Endothelial cell of umbilical vein (primary cell): ENCODE measurements at regions not wholly inside any gene's neighbourhood (a gene's known extent, or its start where the extent isn't known, plus 50 kb on each side); places are given as distances from the start of the nearest gene placed in this dataset.

Experiments used
- BruUV-seq: library from RNA; stranded (reverse); fragments of 400-500 nt; replicated peaks from 2 replicates; lab custom pipeline; 2021; lab: Mats Ljungman, UMichigan
- CTCF ChIA-PET: fragments of 300-600, 350-600 bp; sonication (Branson Sonifier 250); formaldehyde crosslinking; loops from one replicate; lab custom pipeline; 2021; ENCODE audit warnings: antibody characterized with exemption, inconsistent platforms; lab: Charles Lee
- POLR2A ChIA-PET: fragments of 300-600, 350-600 bp; sonication (Branson Sonifier 250); formaldehyde crosslinking; loops from one replicate; lab custom pipeline; 2021; ENCODE audit warnings: antibody characterized with exemption, inconsistent platforms; lab: Charles Lee
- DNase-seq: peaks from one replicate; pipeline ENCODE4 v3.0.0-alpha.2; 2011; ENCODE audit warnings: low read depth, low spot score
- FAIRE-seq: peaks from 2 replicates; lab custom pipeline; 2011; peaks lifted over from hg19 to GRCh38; lab: Jason Lieb, UNC
- H2AFZ ChIP-seq: 2 replicates; pipeline ENCODE4 v1.6.0; 2012; ENCODE audit warnings: low read depth, low read length, control low read depth, inconsistent platforms
- H3K27ac ChIP-seq: 2 replicates; pipeline ENCODE4 v1.5.1; 2011; ENCODE audit warnings: low read depth, mild to moderate bottlenecking, control low read depth, low read length, moderate library complexity; ENCODE audit not compliant: insufficient read depth
- H3K27me3 ChIP-seq, 2 experiments: 2 replicates each; pipeline versions ENCODE4 v1.6.0 to v1.6.1; 2011; ENCODE audit warnings: low read length in 2 of 2, mixed read lengths in 1 of 2; ENCODE audit not compliant: control insufficient read depth in 2 of 2, insufficient read depth in 2 of 2
- H3K36me3 ChIP-seq, 2 experiments: 2 replicates in 1 of 2; 3 replicates in 1 of 2; pipeline ENCODE4 v1.5.1; 2011; ENCODE audit warnings: low read length in 2 of 2, mild to moderate bottlenecking in 1 of 2, moderate library complexity in 1 of 2; ENCODE audit not compliant: control insufficient read depth in 2 of 2, insufficient read depth in 2 of 2; ENCODE audit errors: extremely low read depth in 1 of 2
- H3K4me1 ChIP-seq: 3 replicates; pipeline ENCODE4 v1.5.1; 2011; ENCODE audit warnings: mild to moderate bottlenecking, low read length; ENCODE audit not compliant: control insufficient read depth, insufficient read depth; ENCODE audit errors: extremely low read depth
- H3K4me2 ChIP-seq: 2 replicates; pipeline ENCODE4 v1.6.1; 2011; ENCODE audit warnings: low read length, control low read depth, mixed read lengths; ENCODE audit not compliant: insufficient read depth
- H3K4me3 ChIP-seq, 3 experiments: fragments of 200-600 bp in 1 of 3; sonication (generic), shearing (Covaris generic) in 1 of 3; replicated peaks in 1 of 3; 2 replicates each; pipeline ENCODE4 v1.5.1; 2011 to 2016; ENCODE audit warnings: control low read depth in 3 of 3, low read length in 3 of 3, mild to moderate bottlenecking in 2 of 3, inconsistent platforms in 1 of 3, low read depth in 1 of 3, moderate library complexity in 1 of 3; ENCODE audit not compliant: insufficient read depth in 1 of 3
- H3K79me2 ChIP-seq: 2 replicates; pipeline ENCODE4 v1.6.0; 2012; ENCODE audit warnings: low read length, inconsistent platforms; ENCODE audit not compliant: control insufficient read depth, insufficient read depth
- H3K9ac ChIP-seq: replicated peaks from 2 replicates; pipeline ENCODE3; 2011; ENCODE audit warnings: low read length, control low read depth; ENCODE audit not compliant: insufficient read depth; ENCODE audit errors: extremely low read depth
- H3K9me1 ChIP-seq: replicated peaks from 3 replicates; pipeline ENCODE4 v1.6.0; 2011; ENCODE audit warnings: mild to moderate bottlenecking, low read length; ENCODE audit not compliant: control insufficient read depth, insufficient read depth; ENCODE audit errors: extremely low read depth
- H3K9me3 ChIP-seq: replicated peaks from 2 replicates; pipeline ENCODE4 v1.5.1; 2012; ENCODE audit warnings: low read length, inconsistent platforms; ENCODE audit not compliant: control insufficient read depth, insufficient read depth
- H4K20me1 ChIP-seq: replicated peaks from 2 replicates; pipeline ENCODE3; 2011; ENCODE audit warnings: mild to moderate bottlenecking, low read length; ENCODE audit not compliant: control insufficient read depth, insufficient read depth; ENCODE audit errors: extremely low read depth
- CTCF ChIP-seq, 2 donors: IDR thresholded peaks; 1 replicate in 1 of 2; 2 replicates in 1 of 2; pipeline ENCODE4 v1.5.1; 2011; ENCODE audit warnings: low read length in 2 of 2, mild to moderate bottlenecking in 2 of 2, moderate library complexity in 2 of 2, control low read depth in 1 of 2, inconsistent platforms in 1 of 2, low read depth in 1 of 2; ENCODE audit not compliant: insufficient read depth in 1 of 2; ENCODE audit errors: extremely low read depth in 1 of 2
- EZH2 ChIP-seq: IDR thresholded peaks from 2 replicates; pipeline ENCODE4 v1.6.1; 2012; ENCODE audit warnings: borderline replicate concordance, low read depth, mild to moderate bottlenecking, moderate library complexity, low read length, inconsistent platforms; ENCODE audit not compliant: severe bottlenecking
- FOS ChIP-seq: IDR thresholded peaks from 2 replicates; pipeline ENCODE4 v1.6.1; 2011; ENCODE audit warnings: mild to moderate bottlenecking, low read length, moderate library complexity, borderline replicate concordance; ENCODE audit not compliant: insufficient read depth
- GATA2 ChIP-seq: IDR thresholded peaks from 2 replicates; pipeline ENCODE4 v1.7.0; 2011; ENCODE audit warnings: low read depth, mild to moderate bottlenecking, moderate library complexity, mixed read lengths, low read length; ENCODE audit not compliant: insufficient read length, insufficient read depth
- JUN ChIP-seq: IDR thresholded peaks from 2 replicates; pipeline ENCODE4 v1.6.1; 2011; ENCODE audit warnings: borderline replicate concordance, low read depth; ENCODE audit not compliant: insufficient read length, insufficient read depth
- MAX ChIP-seq: IDR thresholded peaks from 2 replicates; pipeline ENCODE4 v1.6.1; 2011; ENCODE audit not compliant: insufficient read depth, insufficient read length
- MYC ChIP-seq: IDR thresholded peaks from one replicate; pipeline ENCODE4 v1.6.1; 2011; ENCODE audit warnings: mild to moderate bottlenecking, low read depth, low read length
- POLR2A ChIP-seq: IDR thresholded peaks from 2 replicates; pipeline ENCODE4 v1.6.1; 2012; ENCODE audit warnings: low read depth, mild to moderate bottlenecking, control low read depth, low read length
- POLR2AphosphoS5 ChIP-seq: IDR thresholded peaks from 2 replicates; pipeline ENCODE4 v1.6.1; 2012; ENCODE audit warnings: low read depth, mild to moderate bottlenecking, control low read depth, low read length, moderate library complexity; ENCODE audit not compliant: insufficient read depth
- dilution Hi-C: fragments of 300-500 bp; cut with MboI; formaldehyde crosslinking; loops from one replicate; pipeline ENCODE4 v1.15.0; 2019; ENCODE audit warnings: low sequenced_read_pairs; ENCODE audit not compliant: extremely low pct_ligation_motif_present
- intact Hi-C: fragments of 100-400 bp; cut with micrococcal nuclease; formaldehyde crosslinking; loops from one replicate; pipeline ENCODE4 v1.10.0; 2022

DNA sequence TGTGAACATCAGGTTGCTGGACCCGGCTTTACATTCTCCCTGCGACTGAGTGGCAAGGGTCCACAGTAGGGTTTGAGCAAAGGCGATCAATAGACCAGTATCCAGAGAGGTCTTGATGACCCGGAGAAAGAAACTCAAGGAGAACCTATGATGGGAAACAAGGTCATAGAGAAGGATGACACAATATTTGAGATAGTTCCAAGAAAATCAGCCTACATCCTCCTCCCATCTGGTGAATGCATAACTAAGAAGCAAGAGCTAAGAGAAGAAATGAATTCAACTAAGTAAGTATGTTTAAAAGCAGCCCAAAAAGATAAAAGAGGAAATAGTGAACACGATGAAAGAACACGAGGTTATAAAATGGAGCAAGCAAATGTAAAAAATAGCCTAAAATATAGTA is 166.3 kb downstream of the CD8B2 start:
- Histone ChIP-seq H3K27me3 (no peaks in the 10 kb centered on the region), H3K9ac (no peak overlapping the region), H3K9me3 (peaks cover 3% of the 10 kb centered on the region), H3K4me1 (no peaks in the 10 kb centered on the region), H3K36me3 (no peaks in the 10 kb centered on the region), H3K4me3 (no peak overlapping the region), H3K4me2 (no peak overlapping the region), H3K9me1 (no peaks in the 10 kb centered on the region), H2AFZ (no peak overlapping the region), H4K20me1 (no peaks in the 10 kb centered on the region), H3K27ac (no peak overlapping the region), H3K79me2 (no peaks in the 10 kb centered on the region)
- ChIA-PET POLR2A (no interaction called here), CTCF (no interaction called here)
- DNase-seq (no peak), FAIRE-seq (no peak)
- no TSS peak for BruUV-seq
- intact Hi-C loops (no loop called here), dilution Hi-C loops (no loop called here)
- TF ChIP-seq POLR2A (no peak), POLR2AphosphoS5 (no peak), GATA2 (no peak), CTCF (IDR thresholded peaks at IDR 0.05; ENCODE audit: extremely low read depth in 1 of 2, insufficient read depth in 1 of 2, low read depth in 1 of 2, low read length in 2 of 2) (no peak), MYC (no peak), FOS (no peak), EZH2 (no peak), MAX (no peak), JUN (no peak)
